BLaER1 (cell line): ENCODE measurements at regions not wholly inside any gene's neighbourhood (a gene's known extent, or its start where the extent isn't known, plus 50 kb on each side); places are given as distances from the start of the nearest gene placed in this dataset.

ENCODE experiments used
- H3K27ac ChIP-seq: shearing (Covaris generic); formaldehyde crosslinking; 2 replicates; pipeline ENCODE4 v1.8.1; 2022
- H3K27me3 ChIP-seq: shearing (Covaris generic); formaldehyde crosslinking; 2 replicates; pipeline ENCODE4 v1.8.1; 2022
- H3K36me3 ChIP-seq: shearing (Covaris generic); formaldehyde crosslinking; 2 replicates; pipeline ENCODE4 v1.8.1; 2022
- H3K4me1 ChIP-seq: shearing (Covaris generic); formaldehyde crosslinking; 2 replicates; pipeline ENCODE4 v1.8.1; 2022
- H3K4me2 ChIP-seq: shearing (Covaris generic); formaldehyde crosslinking; 2 replicates; pipeline ENCODE4 v1.8.1; 2022
- H3K4me3 ChIP-seq: shearing (Covaris generic); formaldehyde crosslinking; 2 replicates; pipeline ENCODE4 v1.8.1; 2022
- H3K9ac ChIP-seq: shearing (Covaris generic); formaldehyde crosslinking; 2 replicates; pipeline ENCODE4 v1.8.1; 2022
- H3K9me3 ChIP-seq: shearing (Covaris generic); formaldehyde crosslinking; 2 replicates; pipeline ENCODE4 v1.8.1; 2022
- H4K20me1 ChIP-seq: shearing (Covaris generic); formaldehyde crosslinking; 2 replicates; pipeline ENCODE4 v1.8.1; 2022
- Cebpa-rat ChIP-seq: shearing (Covaris generic); IDR thresholded peaks from 2 replicates; pipeline ENCODE4 v1.8.1; 2022

GRCh38 chr16:5858180-5858579, 760.6 kb upstream of the EEF2KMT start:
- Histone ChIP-seq H3K4me2 (no peak overlapping the region), H3K9ac (no peak overlapping the region), H3K27ac (no peak overlapping the region), H4K20me1 (no peaks in the 10 kb centered on the region), H3K9me3 (no peaks in the 10 kb centered on the region), H3K27me3 (no peaks in the 10 kb centered on the region), H3K4me1 (no peaks in the 10 kb centered on the region), H3K36me3 (no peaks in the 10 kb centered on the region), H3K4me3 (no peak overlapping the region)
- TF ChIP-seq Cebpa-rat: no peak

DNA sequence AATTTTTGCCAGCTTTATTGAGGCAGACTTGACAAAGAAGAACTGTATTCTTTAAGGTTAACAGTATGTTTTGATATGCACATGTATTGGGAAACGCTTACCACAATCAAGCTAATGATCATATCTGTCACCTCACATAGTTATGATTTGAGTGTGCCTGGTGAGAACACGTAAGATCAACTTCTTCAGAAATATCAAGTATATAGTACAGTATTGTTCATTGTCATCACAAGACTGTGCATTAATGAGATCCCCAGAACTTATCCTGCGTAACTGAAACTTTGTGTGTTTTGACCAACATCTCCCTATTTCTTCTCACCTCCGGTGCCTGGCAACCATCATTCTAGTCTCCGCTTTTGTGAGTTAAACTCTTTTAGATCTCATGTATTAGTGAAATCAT, 756.4 kb upstream of the EEF2KMT start:
- Histone ChIP-seq H3K9me3 (no peaks in the 10 kb centered on the region), H3K4me2 (no peak overlapping the region), H3K27me3 (no peaks in the 10 kb centered on the region), H4K20me1 (no peaks in the 10 kb centered on the region), H3K9ac (no peak overlapping the region), H3K4me3 (no peak overlapping the region), H3K4me1 (no peaks in the 10 kb centered on the region), H3K27ac (no peak overlapping the region), H3K36me3 (no peaks in the 10 kb centered on the region)
- no peak for TF ChIP-seq Cebpa-rat

GRCh38 chr16:5852151-5852550, 754.6 kb upstream of the EEF2KMT start:
- H3K9ac ChIP-seq: no peak overlapping the region
- no peak overlapping the region for H3K4me3 ChIP-seq
- no peak overlapping the region for H3K27ac ChIP-seq
- H3K36me3 ChIP-seq: no peaks in the 10 kb centered on the region
- no peak for TF ChIP-seq Cebpa-rat
- no peaks in the 10 kb centered on the region for H3K4me1 ChIP-seq
- no peaks in the 10 kb centered on the region for H3K9me3 ChIP-seq
- no peaks in the 10 kb centered on the region for H4K20me1 ChIP-seq
- H3K4me2 ChIP-seq: no peak overlapping the region
- no peaks in the 10 kb centered on the region for H3K27me3 ChIP-seq

- no peak for TF ChIP-seq Cebpa-rat
- Histone ChIP-seq H3K4me1 (no peaks in the 10 kb centered on the region), H3K27ac (no peak overlapping the region), H3K4me3 (no peak overlapping the region), H3K4me2 (no peak overlapping the region), H3K36me3 (no peaks in the 10 kb centered on the region), H3K9ac (no peak overlapping the region), H3K27me3 (no peaks in the 10 kb centered on the region), H4K20me1 (no peaks in the 10 kb centered on the region), H3K9me3 (no peaks in the 10 kb centered on the region)
Observed at GRCh38 chr16:5851393-5851982, 753.9 kb upstream of the EEF2KMT start.

DNA sequence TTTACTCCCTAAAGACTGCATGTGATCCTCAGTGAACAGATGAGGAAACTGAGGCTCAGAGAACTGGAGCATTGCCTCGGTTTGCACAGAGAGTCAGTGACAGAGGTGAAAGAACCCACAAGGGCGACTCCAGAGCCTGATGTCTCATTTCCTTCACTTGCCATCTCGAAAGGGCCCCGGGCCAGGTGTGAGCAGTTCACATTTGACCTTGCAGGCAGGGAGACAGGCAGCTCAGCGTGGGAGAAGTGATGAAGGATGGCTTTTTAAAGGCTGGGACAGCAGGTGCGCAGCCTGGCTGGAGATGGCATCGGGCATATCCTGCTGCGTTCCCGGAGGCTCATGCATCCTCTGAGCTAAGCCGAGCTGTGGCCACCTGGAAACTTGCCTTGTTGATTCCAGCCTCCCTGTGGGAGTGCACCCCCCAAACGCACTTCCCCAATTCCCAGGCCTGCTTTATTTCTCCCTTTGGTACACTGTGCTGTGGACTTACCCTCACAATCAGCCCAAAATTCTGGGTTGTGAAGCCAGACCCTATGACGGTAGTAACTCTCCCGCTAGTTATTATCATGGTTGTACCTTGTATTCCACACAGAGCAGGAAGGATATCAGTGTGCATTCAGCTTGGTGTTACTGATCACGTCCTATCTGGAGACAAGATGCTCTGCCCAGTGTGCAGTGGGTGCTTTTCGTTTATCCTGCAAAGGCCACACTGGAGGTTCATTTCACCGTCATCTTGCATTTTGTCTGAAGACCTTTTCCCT, 753.2 kb upstream of the EEF2KMT start:
- no peaks in the 10 kb centered on the region for H3K4me1 ChIP-seq
- no peaks in the 10 kb centered on the region for H3K36me3 ChIP-seq
- H3K4me3 ChIP-seq: no peak overlapping the region
- TF ChIP-seq Cebpa-rat: no peak
- H3K9me3 ChIP-seq: no peaks in the 10 kb centered on the region
- no peak overlapping the region for H3K9ac ChIP-seq
- H3K27me3 ChIP-seq: no peaks in the 10 kb centered on the region
- H4K20me1 ChIP-seq: no peaks in the 10 kb centered on the region
- no peak overlapping the region for H3K27ac ChIP-seq
- no peak overlapping the region for H3K4me2 ChIP-seq

DNA sequence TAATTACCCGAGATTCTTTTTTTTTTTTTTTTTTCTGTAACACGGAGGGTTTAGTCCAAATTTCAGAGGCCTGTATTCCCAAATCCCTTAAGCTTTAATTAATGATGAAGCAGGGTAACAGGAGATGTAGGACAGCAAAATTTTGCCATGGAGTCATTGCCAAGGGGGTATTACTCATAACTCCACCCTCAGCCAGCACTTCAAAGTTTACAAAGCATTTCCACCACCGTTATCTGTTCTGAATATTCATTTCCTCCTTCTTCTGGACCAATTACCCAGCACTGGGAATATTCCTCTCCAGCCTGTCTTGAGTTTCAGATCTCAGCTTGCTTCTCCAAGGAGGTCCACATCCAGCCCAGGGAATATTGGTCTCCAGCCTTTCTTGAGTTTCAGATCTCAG, 747.5 kb upstream of the EEF2KMT start:
- no peak for TF ChIP-seq Cebpa-rat
- no peaks in the 10 kb centered on the region for H3K36me3 ChIP-seq
- no peaks in the 10 kb centered on the region for H3K4me1 ChIP-seq
- H3K4me3 ChIP-seq: no peak overlapping the region
- H3K9me3 ChIP-seq: no peaks in the 10 kb centered on the region
- H3K9ac ChIP-seq: no peak overlapping the region
- H3K27ac ChIP-seq: no peak overlapping the region
- H3K4me2 ChIP-seq: no peak overlapping the region
- H4K20me1 ChIP-seq: no peaks in the 10 kb centered on the region
- no peaks in the 10 kb centered on the region for H3K27me3 ChIP-seq

- Histone ChIP-seq H3K9me3 (no peaks in the 10 kb centered on the region), H3K36me3 (no peaks in the 10 kb centered on the region), H3K9ac (no peak overlapping the region), H3K4me1 (no peaks in the 10 kb centered on the region), H3K4me2 (no peak overlapping the region), H4K20me1 (no peaks in the 10 kb centered on the region), H3K27ac (no peak overlapping the region), H3K27me3 (no peaks in the 10 kb centered on the region), H3K4me3 (no peak overlapping the region)
- no peak for TF ChIP-seq Cebpa-rat
Observed at GRCh38 chr16:5841974-5842373, 744.4 kb upstream of the EEF2KMT start.

- Histone ChIP-seq H3K36me3 (no peaks in the 10 kb centered on the region), H3K4me2 (no peak overlapping the region), H3K4me3 (no peak overlapping the region), H3K4me1 (no peaks in the 10 kb centered on the region), H3K27me3 (no peaks in the 10 kb centered on the region), H3K9ac (no peak overlapping the region), H4K20me1 (no peaks in the 10 kb centered on the region), H3K9me3 (no peaks in the 10 kb centered on the region), H3K27ac (no peak overlapping the region)
- TF ChIP-seq Cebpa-rat: no peak
Observed at GRCh38 chr16:5838725-5839124, 741.1 kb upstream of the EEF2KMT start.

DNA sequence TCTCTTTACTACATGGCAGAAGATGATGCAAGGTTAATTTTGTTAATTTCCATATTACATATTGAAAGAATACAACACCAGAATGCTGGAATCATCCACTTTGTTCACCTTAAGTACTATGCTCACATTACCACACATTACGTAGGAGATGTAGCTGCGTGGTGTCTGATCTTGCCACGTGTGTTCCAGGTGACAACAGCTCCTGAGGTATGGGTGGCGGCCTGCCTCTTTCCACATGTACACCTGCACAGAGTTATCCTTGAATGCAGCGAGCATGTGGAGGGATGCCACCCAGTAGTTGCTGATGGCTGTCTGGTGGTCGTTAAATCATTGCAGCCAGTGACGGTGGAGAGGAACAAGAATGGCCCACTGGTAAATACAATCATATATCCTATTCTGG, 740.5 kb upstream of the EEF2KMT start:
- Histone ChIP-seq H3K27me3 (no peaks in the 10 kb centered on the region), H3K9ac (no peak overlapping the region), H3K27ac (no peak overlapping the region), H3K9me3 (no peaks in the 10 kb centered on the region), H3K4me3 (no peak overlapping the region), H3K4me2 (no peak overlapping the region), H3K36me3 (no peaks in the 10 kb centered on the region), H3K4me1 (no peaks in the 10 kb centered on the region), H4K20me1 (no peaks in the 10 kb centered on the region)
- no peak for TF ChIP-seq Cebpa-rat

- no peaks in the 10 kb centered on the region for H3K27me3 ChIP-seq
- no peaks in the 10 kb centered on the region for H3K36me3 ChIP-seq
- H3K4me1 ChIP-seq: no peaks in the 10 kb centered on the region
- H3K27ac ChIP-seq: no peak overlapping the region
- no peaks in the 10 kb centered on the region for H3K9me3 ChIP-seq
- TF ChIP-seq Cebpa-rat: no peak
- no peak overlapping the region for H3K4me3 ChIP-seq
- no peak overlapping the region for H3K4me2 ChIP-seq
- H4K20me1 ChIP-seq: no peaks in the 10 kb centered on the region
- no peak overlapping the region for H3K9ac ChIP-seq
Observed at GRCh38 chr16:5837007-5837670, 739.5 kb upstream of the EEF2KMT start.
